Osteocyte (in vitro differentiated cells): ENCODE measurements at regions not wholly inside any gene's neighbourhood (a gene's known extent, or its start where the extent isn't known, plus 50 kb on each side); places are given as distances from the start of the nearest gene placed in this dataset.
"Not testable (repeated sequence)": the region's sequence is repeated elsewhere in the genome, so short reads cannot be mapped to it uniquely, and the experiment has no call there.

ENCODE experiments used
- DNase-seq: peaks from one replicate; pipeline ENCODE4 v3.0.0; 2021; ENCODE audit warnings: mixed read lengths; ENCODE audit not compliant: unreplicated experiment; ENCODE audit errors: extremely low spot score
- H3K27ac Mint-ChIP-seq: one replicate; pipeline ENCODE4 v1.8.0; 2021; ENCODE audit warnings: mild to moderate bottlenecking, mixed read lengths; ENCODE audit not compliant: unreplicated experiment
- H3K27me3 Mint-ChIP-seq: one replicate; pipeline ENCODE4 v1.8.0; 2021; ENCODE audit warnings: mixed read lengths; ENCODE audit not compliant: unreplicated experiment
- H3K36me3 Mint-ChIP-seq: one replicate; pipeline ENCODE4 v1.8.0; 2021; ENCODE audit warnings: mixed read lengths; ENCODE audit not compliant: unreplicated experiment
- H3K4me1 Mint-ChIP-seq: one replicate; pipeline ENCODE4 v1.8.0; 2021; ENCODE audit warnings: mixed read lengths; ENCODE audit not compliant: unreplicated experiment
- H3K4me3 Mint-ChIP-seq: one replicate; pipeline ENCODE4 v1.8.0; 2021; ENCODE audit warnings: mild to moderate bottlenecking, moderate library complexity, mixed read lengths; ENCODE audit not compliant: unreplicated experiment
- H3K9me3 Mint-ChIP-seq: one replicate; pipeline ENCODE4 v1.8.0; 2021; ENCODE audit warnings: mixed read lengths; ENCODE audit not compliant: unreplicated experiment
- CTCF ChIP-seq: fragments of 200-600 bp; sonication (generic); IDR thresholded peaks from 2 replicates; pipeline ENCODE4 v1.5.0; 2021; ENCODE audit warnings: antibody characterized with exemption, mild to moderate bottlenecking, moderate library complexity

- no peak overlapping the region for H3K27ac Mint-ChIP-seq
- H3K27me3 Mint-ChIP-seq = peaks cover 15% of the 10 kb centered on the region
- DNase-seq = no peak
These were observed 151.0 kb upstream of the CHST15 start for GRCh38 chr10:124244256-124244877.

GRCh38 chr10:124243702-124244121, 150.3 kb upstream of the CHST15 start:
- no peak overlapping the region for H3K27ac Mint-ChIP-seq
- H3K4me3 Mint-ChIP-seq = no peak overlapping the region
- DNase-seq = no peak
- no peak for TF ChIP-seq CTCF
- H3K36me3 Mint-ChIP-seq = no peaks in the 10 kb centered on the region
- H3K4me1 Mint-ChIP-seq = peaks cover 12% of the 10 kb centered on the region
- no peaks in the 10 kb centered on the region for H3K9me3 Mint-ChIP-seq
- peaks cover 16% of the 10 kb centered on the region for H3K27me3 Mint-ChIP-seq

More at GRCh38 chr10:124244256-124244877, 151.0 kb upstream of the CHST15 start:
- H3K4me1 Mint-ChIP-seq = peaks cover 12% of the 10 kb centered on the region
- H3K36me3 Mint-ChIP-seq = no peaks in the 10 kb centered on the region
- H3K9me3 Mint-ChIP-seq = no peaks in the 10 kb centered on the region
- no peak for TF ChIP-seq CTCF
- H3K4me3 Mint-ChIP-seq = no peak overlapping the region

- Mint-ChIP-seq H3K4me3 (no peak overlapping the region), H3K9me3 (no peaks in the 10 kb centered on the region), H3K36me3 (no peaks in the 10 kb centered on the region), H3K4me1 (peaks cover 12% of the 10 kb centered on the region), H3K27me3 (peaks cover 17% of the 10 kb centered on the region), H3K27ac (no peak overlapping the region)
- no peak for TF ChIP-seq CTCF
- DNase-seq = no peak
These were observed 149.4 kb upstream of the CHST15 start for GRCh38 chr10:124242791-124243190.

GRCh38 chr10:124242365-124242764, 149.0 kb upstream of the CHST15 start:
- H3K27ac Mint-ChIP-seq = no peak overlapping the region
- no peak for TF ChIP-seq CTCF
- H3K4me1 Mint-ChIP-seq = peaks cover 12% of the 10 kb centered on the region
- DNase-seq = no peak
- H3K36me3 Mint-ChIP-seq = no peaks in the 10 kb centered on the region
- peaks cover 17% of the 10 kb centered on the region for H3K27me3 Mint-ChIP-seq
- no peaks in the 10 kb centered on the region for H3K9me3 Mint-ChIP-seq
- H3K4me3 Mint-ChIP-seq = no peak overlapping the region

- H3K9me3 Mint-ChIP-seq, H3K4me3 Mint-ChIP-seq, H3K27ac Mint-ChIP-seq, H3K36me3 Mint-ChIP-seq, DNase-seq: not testable (repeated sequence)
- Mint-ChIP-seq H3K4me1 (peaks cover 12% of the 10 kb centered on the region), H3K27me3 (peaks cover 17% of the 10 kb centered on the region)
These were observed 148.1 kb upstream of the CHST15 start for GRCh38 chr10:124241510-124241909.
